SKM-1 treated with dmso at 0.1 percent for 144 hours (cell line): ENCODE measurements at regions not wholly inside any gene's neighbourhood (a gene's known extent, or its start where the extent isn't known, plus 50 kb on each side); places are given as distances from the start of the nearest gene placed in this dataset.
A peak's percentile ranks its signal among the peaks of the same experiment; 100 is the strongest.
"Not testable (repeated sequence)": the region's sequence is repeated elsewhere in the genome, so short reads cannot be mapped to it uniquely, and the experiment has no call there.

Experiments used
- DNase-seq: peaks from one replicate; lab custom pipeline; 2025; ENCODE audit not compliant: unreplicated experiment; lab: John Stamatoyannopoulos, UW

GRCh38 chr5:163938595-163938994, 433.2 kb downstream of the MAT2B start:
- peak; percentile 50 for DNase-seq

- DNase-seq, result no peak
These were observed 435.7 kb downstream of the MAT2B start for GRCh38 chr5:163941079-163941478.

- DNase-seq, result no peak
These were observed 438.1 kb downstream of the MAT2B start for GRCh38 chr5:163943546-163943945.

- no peak for DNase-seq
These were observed 439.3 kb downstream of the MAT2B start for GRCh38 chr5:163944738-163945137.

- no peak for DNase-seq
These were observed 442.6 kb downstream of the MAT2B start for GRCh38 chr5:163947848-163948666.

- DNase-seq, result no peak
These were observed 444.8 kb downstream of the MAT2B start for GRCh38 chr5:163950248-163950647.

DNA sequence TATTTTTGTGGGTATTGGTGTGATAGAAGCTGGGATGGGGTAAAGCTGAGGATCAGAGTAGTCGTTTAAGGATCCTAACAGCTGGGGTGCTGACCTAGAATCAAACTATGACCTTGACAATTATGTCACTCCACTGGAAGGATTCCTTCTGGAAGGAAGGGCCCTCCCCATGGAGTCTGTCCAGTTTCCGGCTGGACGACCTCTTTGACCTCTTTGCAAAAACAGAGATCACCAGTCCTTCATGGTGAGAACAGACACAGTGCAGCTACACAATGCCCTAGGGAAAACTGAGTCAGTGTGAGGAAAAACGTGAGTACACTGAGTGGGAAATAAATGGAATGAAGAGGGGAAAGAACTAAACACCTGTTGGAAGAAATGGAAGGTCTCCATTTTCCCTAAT, 445.6 kb downstream of the MAT2B start:
- no peak for DNase-seq

DNA sequence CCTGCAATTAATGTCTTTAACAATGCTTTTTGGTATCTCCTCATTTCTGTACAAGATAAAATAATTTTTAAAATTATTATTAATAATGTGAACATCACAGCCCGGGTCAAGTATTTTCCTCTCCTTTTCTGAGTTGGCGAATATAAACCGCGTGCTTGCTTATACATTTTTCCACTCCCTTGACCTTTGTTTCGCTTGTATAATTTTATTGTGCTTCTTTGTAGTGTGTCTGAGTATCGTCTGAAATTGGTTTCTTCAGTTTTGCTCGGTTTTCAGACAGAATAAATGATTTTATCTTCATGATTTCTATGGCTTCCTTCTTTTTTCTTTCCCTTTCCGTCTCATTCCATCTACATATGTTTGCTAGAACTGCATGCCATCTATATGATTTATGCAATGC, 448.5 kb downstream of the MAT2B start:
- no peak for DNase-seq

GRCh38 chr5:163961230-163961629, 455.8 kb downstream of the MAT2B start:
- DNase-seq, result not testable (repeated sequence)

DNA sequence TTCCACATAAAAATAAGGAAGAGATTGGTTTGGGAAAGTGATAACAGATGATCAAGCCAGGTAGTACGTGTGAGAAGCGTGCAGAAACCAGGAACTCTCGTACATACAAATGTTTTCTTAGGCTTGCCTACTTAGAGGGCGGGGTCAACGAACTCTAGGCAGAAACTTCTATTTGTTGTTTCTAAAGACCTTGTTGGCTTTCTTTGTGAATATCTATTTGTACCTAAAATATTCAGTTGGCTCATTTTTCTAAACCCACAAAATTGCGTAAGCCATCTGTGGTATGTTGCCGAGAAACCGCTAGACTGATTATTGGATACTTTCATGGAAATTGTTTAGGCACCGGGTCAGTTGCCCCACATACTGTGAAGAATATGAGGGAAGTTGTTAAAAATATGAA, 458.5 kb downstream of the MAT2B start:
- DNase-seq, result peak; percentile 89

DNA sequence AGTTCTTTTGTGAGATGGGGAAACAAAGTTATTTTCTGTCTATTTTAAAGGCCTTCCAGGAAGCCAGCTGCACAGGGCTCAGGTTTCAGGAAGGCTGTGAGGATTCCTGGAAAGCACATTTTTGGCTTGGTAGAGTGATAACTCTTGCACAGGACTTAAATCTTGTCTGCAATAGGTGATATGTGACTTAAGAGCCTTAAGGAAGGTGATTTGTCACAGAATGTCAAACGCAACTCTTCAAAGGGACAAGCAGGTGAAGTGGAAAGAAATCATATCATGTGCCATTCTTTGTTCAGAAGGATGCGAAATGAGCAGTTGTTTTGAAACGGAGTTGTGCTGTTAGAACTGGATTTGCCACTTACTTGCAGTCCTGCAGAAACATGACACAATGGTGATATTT, 459.3 kb downstream of the MAT2B start:
- no peak for DNase-seq

DNA sequence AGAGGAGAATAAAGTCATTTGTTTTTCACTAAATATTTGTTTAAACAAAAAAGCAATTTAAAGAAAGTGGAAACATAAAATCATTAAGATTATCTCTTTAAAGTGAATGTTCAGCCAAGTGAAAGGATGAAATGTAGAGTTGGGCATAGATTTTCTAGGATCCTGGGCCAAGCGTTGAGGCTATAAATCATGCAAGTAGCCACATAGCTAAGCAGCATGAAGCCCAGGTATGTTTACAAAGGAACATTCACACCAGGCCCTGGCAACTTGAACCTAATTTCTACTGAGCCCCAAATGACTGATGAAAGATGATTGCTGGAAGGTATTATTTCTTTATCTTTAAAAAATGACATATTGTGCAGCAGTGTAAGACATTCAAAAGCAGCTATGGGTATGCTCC, 461.8 kb downstream of the MAT2B start:
- DNase-seq, result no peak

GRCh38 chr5:163968651-163969050, 463.2 kb downstream of the MAT2B start:
- DNase-seq, result no peak

DNA sequence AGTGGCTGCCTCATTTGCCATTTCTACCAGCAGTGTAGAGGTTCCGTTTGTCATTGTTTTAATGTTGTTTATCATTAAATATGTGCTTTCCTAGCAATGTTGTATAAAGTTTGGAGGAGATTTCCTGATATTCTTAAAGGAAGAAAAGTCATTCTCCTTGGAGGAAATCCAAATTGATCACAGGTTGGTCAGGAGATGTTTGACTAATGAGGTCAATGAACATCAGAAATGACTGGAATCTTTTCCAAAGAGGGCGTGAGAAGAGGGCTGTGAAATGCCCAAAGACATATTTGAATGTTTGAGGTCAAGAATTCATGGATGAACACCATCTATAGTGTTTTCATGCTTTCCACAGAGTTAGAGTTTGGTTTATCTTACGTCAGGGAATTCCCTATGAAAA, 471.3 kb downstream of the MAT2B start:
- no peak for DNase-seq

DNA sequence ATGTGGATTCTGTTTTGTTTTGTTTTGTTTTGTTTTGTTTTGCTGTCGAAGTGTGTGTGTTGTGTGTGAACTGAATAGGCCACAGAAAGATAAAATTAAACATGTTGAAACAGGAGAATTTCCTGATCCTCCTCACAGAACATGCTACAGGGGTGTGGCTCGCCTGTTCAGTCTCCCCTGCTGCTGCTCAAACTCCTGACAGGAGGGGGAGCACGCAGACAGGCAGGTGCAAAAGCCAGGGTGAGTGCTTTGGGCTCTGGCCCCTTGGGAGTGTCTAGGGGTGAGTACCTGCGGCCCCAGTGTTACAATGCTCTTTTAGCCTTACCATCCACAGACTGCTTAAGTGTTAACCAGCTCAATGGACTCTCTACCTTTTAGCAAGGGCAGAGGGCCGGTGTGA, 473.5 kb downstream of the MAT2B start:
- DNase-seq, result no peak

GRCh38 chr5:163988566-163988965, 483.1 kb downstream of the MAT2B start:
- DNase-seq, result no peak

DNA sequence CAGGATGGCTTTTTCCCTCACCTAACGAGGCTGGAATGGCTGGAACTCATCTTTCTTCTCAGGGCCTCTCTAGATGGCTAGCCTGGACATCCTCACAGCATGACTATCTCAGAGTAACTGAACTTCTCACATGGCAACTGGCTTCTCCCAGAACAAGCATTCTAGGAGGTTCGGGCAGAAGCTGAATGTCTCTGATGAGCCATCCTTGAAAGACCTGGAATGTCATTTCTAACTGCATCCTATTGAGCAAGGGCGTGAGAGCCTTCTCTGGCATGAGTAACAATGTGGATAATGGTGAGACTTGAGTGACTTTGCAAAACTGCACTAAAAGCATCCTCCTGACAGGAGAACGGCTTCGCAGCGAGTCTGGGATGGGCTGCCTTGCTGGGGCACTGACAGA, 487.7 kb downstream of the MAT2B start:
- no peak for DNase-seq

DNA sequence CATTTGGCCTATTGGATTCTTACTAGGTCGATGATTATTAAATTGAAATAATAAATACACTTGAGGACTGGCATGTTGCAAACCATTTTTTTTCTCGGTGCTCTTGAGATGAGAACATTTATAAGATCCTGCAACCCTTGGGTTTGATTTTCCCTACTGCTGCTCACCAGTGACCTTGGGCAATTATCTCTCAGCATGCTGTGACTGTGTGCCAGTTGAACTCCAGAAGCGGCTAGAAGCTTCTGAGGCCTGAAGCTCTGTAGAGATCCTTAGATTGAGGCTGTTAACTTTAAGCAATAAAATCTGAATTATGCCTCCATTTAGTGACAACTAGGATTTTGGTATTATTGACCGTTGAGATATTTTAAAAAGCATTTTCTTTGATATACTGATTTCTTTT, 489.8 kb downstream of the MAT2B start:
- DNase-seq, result no peak

- no peak for DNase-seq
These were observed 492.5 kb downstream of the MAT2B start for GRCh38 chr5:163997965-163998364.

GRCh38 chr5:164000241-164000640, 494.8 kb downstream of the MAT2B start:
- peak; percentile 44 for DNase-seq

GRCh38 chr5:164000819-164001218, 495.4 kb downstream of the MAT2B start:
- no peak for DNase-seq

GRCh38 chr5:164002214-164002613, 496.8 kb downstream of the MAT2B start:
- DNase-seq, result no peak

DNA sequence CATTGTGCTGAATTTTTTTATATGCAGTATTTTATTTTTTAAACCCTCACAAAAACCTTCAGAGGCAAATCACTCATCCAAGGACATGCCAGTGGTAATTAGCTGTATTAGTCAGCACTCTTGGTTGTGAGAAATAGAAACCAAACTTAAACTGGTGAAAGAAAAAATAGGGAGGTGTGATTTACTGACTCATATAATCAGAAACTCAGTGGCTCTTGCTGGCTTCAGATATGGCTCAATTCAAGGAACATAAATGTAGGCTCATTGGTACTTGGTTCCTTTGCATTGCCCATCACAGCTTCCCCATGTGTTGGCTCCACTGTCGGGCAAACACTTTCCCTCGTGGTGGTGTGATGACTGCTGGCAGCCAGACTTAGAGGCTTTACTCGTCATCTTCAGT, 497.2 kb downstream of the MAT2B start:
- no peak for DNase-seq
